Ishikawa (cell line): ENCODE measurements at regions not wholly inside any gene's neighbourhood (a gene's known extent, or its start where the extent isn't known, plus 50 kb on each side); places are given as distances from the start of the nearest gene placed in this dataset.

Experiments
- YY1 ChIP-seq: IDR thresholded peaks from 2 replicates; pipeline ENCODE4 v1.6.1; 2012; ENCODE audit warnings: low read depth
- ZBTB7A ChIP-seq: IDR thresholded peaks from 2 replicates; pipeline ENCODE4 v1.6.1; 2012; ENCODE audit warnings: low read depth

GRCh38 chr18:41075212-41075611 is 879.8 kb upstream of the PIK3C3 start:
- TF ChIP-seq YY1 = no peak
- TF ChIP-seq ZBTB7A = no peak
